ENCODE measurements at regions not wholly inside any gene's neighbourhood (a gene's known extent, or its start where the extent isn't known, plus 50 kb on each side); places are given as distances from the start of the nearest gene placed in this dataset.

DNA sequence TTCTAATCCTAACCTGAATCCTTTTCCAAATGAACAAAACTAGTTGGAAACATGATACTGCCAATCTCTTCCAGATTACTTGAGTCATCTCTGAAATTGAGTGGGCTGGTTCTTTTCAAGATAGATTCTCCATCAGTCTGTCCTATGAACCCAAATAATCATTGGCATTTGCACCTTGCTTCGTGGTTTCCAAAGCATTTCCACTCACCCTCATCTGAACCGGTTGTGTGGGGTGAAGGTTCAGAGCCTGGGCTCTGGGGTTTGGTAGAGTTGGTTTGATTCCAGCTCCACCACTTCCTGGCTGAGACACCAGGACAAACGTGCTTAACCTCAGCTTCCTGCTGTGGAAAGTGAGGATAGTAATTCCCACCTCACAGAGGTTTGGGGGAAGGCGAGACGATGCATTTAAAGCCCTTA is 206.4 kb upstream of the E2F8 start:
- TF ChIP-seq CTCF (conservative IDR thresholded peaks at IDR 0.05 in 1 of 2, IDR thresholded peaks at IDR 0.05 in 1 of 2; ENCODE audit: extremely low read depth in 1 of 2, insufficient read depth in 1 of 2, low read depth in 1 of 2, low read length in 2 of 2) (no peak), EZH2 (IDR thresholded peaks at IDR 0.05; ENCODE audit: borderline replicate concordance, low read length) (no peak)
